Activated B cell treated with CpG ODN at 0.5 μM for 24 hours (primary cell): ENCODE measurements at regions not wholly inside any gene's neighbourhood (a gene's known extent, or its start where the extent isn't known, plus 50 kb on each side); places are given as distances from the start of the nearest gene placed in this dataset.
"Not testable (repeated sequence)": the region's sequence is repeated elsewhere in the genome, so short reads cannot be mapped to it uniquely, and the experiment has no call there.

Experiments
- ATAC-seq: fragments of 200-7000 bp; cut with Tn5 transposase; one replicate; pipeline ENCODE4 v1.10.0; 2021; ENCODE audit warnings: low read depth, mild to moderate bottlenecking, moderate library complexity
- CTCF ChIA-PET: fragments of 350-600 bp; sonication (Branson Sonifier 250); formaldehyde crosslinking; loops from one replicate; lab custom pipeline; 2021; ENCODE audit warnings: antibody characterized with exemption; lab: Charles Lee
- POLR2A ChIA-PET: fragments of 350-600 bp; sonication (Branson Sonifier 250); formaldehyde crosslinking; loops from one replicate; lab custom pipeline; 2021; ENCODE audit warnings: antibody characterized with exemption; lab: Charles Lee
- DNase-seq: peaks from one replicate; pipeline ENCODE4 v3.0.0; 2022
- H3K27ac Mint-ChIP-seq: one replicate; pipeline ENCODE4 v1.8.0; 2020; ENCODE audit warnings: mixed read lengths
- H3K27me3 Mint-ChIP-seq: one replicate; pipeline ENCODE4 v1.8.0; 2021; ENCODE audit warnings: mixed read lengths
- H3K36me3 Mint-ChIP-seq: one replicate; pipeline ENCODE4 v1.8.0; 2021; ENCODE audit warnings: low read depth, mixed read lengths
- H3K4me1 Mint-ChIP-seq: one replicate; pipeline ENCODE4 v1.8.0; 2021; ENCODE audit warnings: mixed read lengths
- H3K4me3 Mint-ChIP-seq: one replicate; pipeline ENCODE4 v1.8.0; 2020; ENCODE audit warnings: mild to moderate bottlenecking, mixed read lengths
- H3K9me3 Mint-ChIP-seq: one replicate; pipeline ENCODE4 v1.8.0; 2020; ENCODE audit warnings: mixed read lengths
- CTCF ChIP-seq: fragments of 200-600 bp; IDR thresholded peaks from one replicate; pipeline ENCODE4 v1.8.0; 2022; ENCODE audit warnings: antibody characterized with exemption, mild to moderate bottlenecking
- intact Hi-C: fragments of 100-400 bp; cut with micrococcal nuclease; formaldehyde crosslinking; loops from one replicate; pipeline ENCODE4 v1.15.1; 2024

GRCh38 chr9:129430940-129431643, 189.8 kb downstream of the C9orf50 start:
- Mint-ChIP-seq H3K36me3 (no peaks in the 10 kb centered on the region), H3K27ac (no peak overlapping the region), H3K4me3 (no peak overlapping the region), H3K4me1 (no peaks in the 10 kb centered on the region), H3K27me3 (peaks cover 8% of the 10 kb centered on the region), H3K9me3 (no peaks in the 10 kb centered on the region)
- DNase-seq (no peak), ATAC-seq (no peak)
- intact Hi-C loops: no loop called here
- POLR2A ChIA-PET: no interaction called here
- no peak for TF ChIP-seq CTCF
- CTCF ChIA-PET: no interaction called here

- Mint-ChIP-seq H3K4me3 (no peak overlapping the region), H3K27me3 (peaks cover 4% of the 10 kb centered on the region), H3K9me3 (no peaks in the 10 kb centered on the region), H3K27ac (no peak overlapping the region), H3K4me1 (no peaks in the 10 kb centered on the region), H3K36me3 (no peaks in the 10 kb centered on the region)
- POLR2A ChIA-PET: no interaction called here
- TF ChIP-seq CTCF: no peak
- ATAC-seq (no peak), DNase-seq (no peak)
- CTCF ChIA-PET: no interaction called here
- intact Hi-C loops: no loop called here
Measured at GRCh38 chr9:129428864-129429577, 191.9 kb downstream of the C9orf50 start.

GRCh38 chr9:129427149-129427548, 193.8 kb downstream of the C9orf50 start:
- Mint-ChIP-seq H3K27ac (no peak overlapping the region), H3K27me3 (no peaks in the 10 kb centered on the region), H3K4me1 (peaks cover 1% of the 10 kb centered on the region), H3K9me3 (no peaks in the 10 kb centered on the region), H3K36me3 (no peaks in the 10 kb centered on the region), H3K4me3 (no peak overlapping the region)
- intact Hi-C loops: no loop called here
- POLR2A ChIA-PET: interaction anchor here (0.7 kb wide), 1 partner anchor 135 kb away, joined by 3 read pairs; no protein-coding TSS in a partner anchor
- CTCF ChIA-PET: no interaction called here
- ATAC-seq: no peak
- no peak for TF ChIP-seq CTCF
- DNase-seq: no peak

- ATAC-seq, CTCF ChIA-PET, H3K4me3 Mint-ChIP-seq, H3K9me3 Mint-ChIP-seq, H3K27me3 Mint-ChIP-seq, H3K36me3 Mint-ChIP-seq, H3K27ac Mint-ChIP-seq, intact Hi-C loops, DNase-seq, POLR2A ChIA-PET, H3K4me1 Mint-ChIP-seq: not testable (repeated sequence)
Measured at GRCh38 chr9:129423755-129424154, 197.1 kb downstream of the C9orf50 start.

GRCh38 chr9:129423216-129423615, 197.7 kb downstream of the C9orf50 start:
- intact Hi-C loops: no loop called here
- ATAC-seq (no peak), DNase-seq (no peak)
- Mint-ChIP-seq H3K9me3 (no peaks in the 10 kb centered on the region), H3K4me1 (peaks cover 1% of the 10 kb centered on the region), H3K27me3 (peaks cover 2% of the 10 kb centered on the region), H3K36me3 (no peaks in the 10 kb centered on the region), H3K27ac (no peak overlapping the region), H3K4me3 (no peak overlapping the region)
- ChIA-PET CTCF (no interaction called here), POLR2A (no interaction called here)
- TF ChIP-seq CTCF: no peak
